GM23248 (cell line): ENCODE measurements at regions not wholly inside any gene's neighbourhood (a gene's known extent, or its start where the extent isn't known, plus 50 kb on each side); places are given as distances from the start of the nearest gene placed in this dataset.

Experiments used
- EZH2 ChIP-seq: fragments of 200-600 bp; sonication (generic); IDR thresholded peaks from 2 replicates; pipeline ENCODE4 v1.6.1; 2018; ENCODE audit warnings: antibody characterized with exemption, mild to moderate bottlenecking; ENCODE audit not compliant: insufficient read depth, poor library complexity, severe bottlenecking
- EZH2phosphoT487 ChIP-seq: fragments of 200-600 bp; sonication (generic); IDR thresholded peaks from 2 replicates; pipeline ENCODE4 v1.6.1; 2018; ENCODE audit warnings: antibody characterized with exemption, moderate library complexity, mild to moderate bottlenecking, low read depth; ENCODE audit not compliant: insufficient read depth

- TF ChIP-seq EZH2 (no peak), EZH2phosphoT487 (no peak)
These were observed 540.1 kb upstream of the FZD8 start for GRCh38 chr10:36182179-36182566.
